Right atrium auricular region (tissue), 2 donors: ENCODE measurements at regions not wholly inside any gene's neighbourhood (a gene's known extent, or its start where the extent isn't known, plus 50 kb on each side); places are given as distances from the start of the nearest gene placed in this dataset.

Source experiments
- DNase-seq: peaks from one replicate; pipeline ENCODE4 v3.0.0-alpha.2; 2019; ENCODE audit warnings: low spot score
- H3K27ac ChIP-seq, 2 donors: fragments of 200-600 bp; sonication (generic); 1 replicate in 1 of 2; 2 replicates in 1 of 2; pipeline ENCODE4 v1.5.1; 2016 to 2019
- H3K27me3 ChIP-seq, 2 donors: fragments of 200-600 bp; sonication (generic); one replicate each; pipeline versions ENCODE4 v1.5.1 to v1.6.0; 2017 to 2019
- H3K36me3 ChIP-seq: fragments of 200-600 bp; sonication (generic); one replicate; pipeline ENCODE4 v1.5.1; 2016
- H3K4me1 ChIP-seq, 2 donors: fragments of 200-600 bp; sonication (generic); one replicate each; pipeline versions ENCODE4 v1.5.1 to v1.6.0; 2017 to 2019
- H3K4me3 ChIP-seq, 2 donors: fragments of 200-600 bp; sonication (generic); 1 replicate in 1 of 2; 2 replicates in 1 of 2; pipeline ENCODE4 v1.5.1; 2017 to 2019; ENCODE audit warnings: mild to moderate bottlenecking in 1 of 2, moderate library complexity in 1 of 2
- H3K9me3 ChIP-seq, 2 donors: fragments of 200-600 bp; sonication (generic); one replicate each; pipeline ENCODE4 v1.5.1; 2019
- CTCF ChIP-seq, 2 donors: fragments of 200-600 bp; sonication (generic); IDR thresholded peaks; one replicate each; pipeline ENCODE4 v1.5.1; 2019; ENCODE audit warnings: antibody characterized with exemption in 2 of 2

DNA sequence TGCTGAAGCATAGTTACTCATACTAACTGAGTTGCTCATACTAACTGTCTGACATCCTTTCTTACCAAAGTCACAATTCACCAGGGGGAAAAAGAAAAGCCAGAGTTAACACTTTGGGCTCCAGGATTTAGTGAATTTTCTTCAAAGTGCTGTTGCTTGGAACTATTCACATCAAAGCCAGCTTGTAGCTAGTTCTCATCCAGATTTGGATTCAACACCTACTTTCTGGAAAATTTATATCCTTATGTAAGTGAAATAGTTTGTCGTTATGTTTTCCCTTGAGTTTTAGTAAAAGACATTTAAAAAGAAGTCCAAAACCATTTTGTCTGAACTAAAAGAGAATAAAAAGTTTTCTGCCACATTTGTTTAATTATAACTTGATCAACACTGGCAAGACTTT lies 264.6 kb downstream of the BRINP2 start:
- DNase-seq = no peak
- Histone ChIP-seq H3K27ac (no peak overlapping the region), H3K4me3 (no peak overlapping the region), H3K9me3 (no peaks in the 10 kb centered on the region), H3K27me3 (no peaks in the 10 kb centered on the region), H3K4me1 (no peaks in the 10 kb centered on the region), H3K36me3 (no peaks in the 10 kb centered on the region)
- no peak for TF ChIP-seq CTCF (IDR thresholded peaks at IDR 0.05)

- Histone ChIP-seq H3K4me1 (no peaks in the 10 kb centered on the region), H3K9me3 (no peaks in the 10 kb centered on the region), H3K4me3 (no peak overlapping the region), H3K36me3 (no peaks in the 10 kb centered on the region), H3K27me3 (no peaks in the 10 kb centered on the region), H3K27ac (no peak overlapping the region)
- no peak for DNase-seq
- TF ChIP-seq CTCF (IDR thresholded peaks at IDR 0.05) = peak in 1 of 2 donors; percentile 29
These were observed 262.1 kb downstream of the BRINP2 start for GRCh38 chr1:177432897-177433296.

GRCh38 chr1:177431123-177431522 lies 260.4 kb downstream of the BRINP2 start:
- Histone ChIP-seq H3K4me1 (no peaks in the 10 kb centered on the region), H3K27me3 (no peaks in the 10 kb centered on the region), H3K36me3 (no peaks in the 10 kb centered on the region), H3K9me3 (no peaks in the 10 kb centered on the region), H3K27ac (no peak overlapping the region), H3K4me3 (no peak overlapping the region)
- DNase-seq = no peak
- TF ChIP-seq CTCF (IDR thresholded peaks at IDR 0.05) = no peak

GRCh38 chr1:177429234-177429633 lies 258.5 kb downstream of the BRINP2 start:
- no peak overlapping the region for H3K27ac ChIP-seq
- H3K36me3 ChIP-seq = no peaks in the 10 kb centered on the region
- DNase-seq = no peak
- H3K9me3 ChIP-seq = no peaks in the 10 kb centered on the region
- no peaks in the 10 kb centered on the region for H3K27me3 ChIP-seq
- no peaks in the 10 kb centered on the region for H3K4me1 ChIP-seq
- no peak for TF ChIP-seq CTCF (IDR thresholded peaks at IDR 0.05)
- no peak overlapping the region for H3K4me3 ChIP-seq

- no peaks in the 10 kb centered on the region for H3K4me1 ChIP-seq
- no peak for TF ChIP-seq CTCF (IDR thresholded peaks at IDR 0.05)
- H3K4me3 ChIP-seq = no peak overlapping the region
- H3K27me3 ChIP-seq = no peaks in the 10 kb centered on the region
- H3K27ac ChIP-seq = no peak overlapping the region
- no peaks in the 10 kb centered on the region for H3K36me3 ChIP-seq
- DNase-seq = no peak
- H3K9me3 ChIP-seq = no peaks in the 10 kb centered on the region
These were observed 257.1 kb downstream of the BRINP2 start for GRCh38 chr1:177427811-177428210.

DNA sequence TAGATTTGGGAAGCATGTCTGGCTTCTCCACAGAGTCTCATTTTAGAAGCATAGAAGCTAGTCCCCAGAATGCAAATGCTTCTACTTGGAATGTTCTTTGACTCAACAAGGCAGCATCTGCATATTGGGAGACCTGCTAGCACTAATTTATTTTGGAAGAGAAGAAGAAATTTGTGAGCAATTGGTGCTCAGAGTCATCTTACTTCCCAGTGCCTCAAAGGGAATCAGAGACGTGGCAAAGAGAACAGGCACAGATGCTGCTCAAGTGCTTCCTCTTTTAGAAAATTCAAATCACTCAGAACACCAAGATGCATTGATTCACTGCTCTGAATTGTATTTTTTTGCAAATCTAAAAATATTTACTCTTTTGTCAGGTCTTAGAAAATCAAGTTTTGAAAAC lies 255.7 kb downstream of the BRINP2 start:
- TF ChIP-seq CTCF (IDR thresholded peaks at IDR 0.05) = no peak
- Histone ChIP-seq H3K27me3 (no peaks in the 10 kb centered on the region), H3K9me3 (no peaks in the 10 kb centered on the region), H3K4me1 (no peaks in the 10 kb centered on the region), H3K4me3 (no peak overlapping the region), H3K27ac (no peak overlapping the region), H3K36me3 (no peaks in the 10 kb centered on the region)
- DNase-seq = no peak
